Ishikawa (cell line): ENCODE measurements at regions not wholly inside any gene's neighbourhood (a gene's known extent, or its start where the extent isn't known, plus 50 kb on each side); places are given as distances from the start of the nearest gene placed in this dataset.

Experiments
- CEBPB ChIP-seq: IDR thresholded peaks from 2 replicates; pipeline ENCODE4 v1.6.1; 2012
- EGR1 ChIP-seq: IDR thresholded peaks from 2 replicates; pipeline ENCODE4 v1.6.1; 2012
- EP300 ChIP-seq: IDR thresholded peaks from 2 replicates; pipeline ENCODE4 v1.6.1; 2012; ENCODE audit warnings: borderline replicate concordance
- FOXM1 ChIP-seq: IDR thresholded peaks from 2 replicates; pipeline ENCODE4 v1.6.1; 2012; ENCODE audit warnings: low read depth, borderline replicate concordance
- NFIC ChIP-seq: IDR thresholded peaks from 2 replicates; pipeline ENCODE4 v1.6.1; 2012
- TAF1 ChIP-seq: IDR thresholded peaks from 2 replicates; pipeline ENCODE4 v1.6.1; 2012; ENCODE audit warnings: low read depth, mild to moderate bottlenecking
- TCF12 ChIP-seq: IDR thresholded peaks from 2 replicates; pipeline ENCODE4 v1.6.1; 2012; ENCODE audit warnings: low read depth
- YY1 ChIP-seq: IDR thresholded peaks from 2 replicates; pipeline ENCODE4 v1.6.1; 2012; ENCODE audit warnings: low read depth
- TF ChIP-seq, protein P1 (sequence below): IDR thresholded peaks from 2 replicates; pipeline ENCODE4 v1.6.1; 2012
- TF ChIP-seq, protein P2 (sequence below): IDR thresholded peaks from 2 replicates; pipeline ENCODE4 v1.6.1; 2012; ENCODE audit warnings: low read depth, mild to moderate bottlenecking

DNA sequence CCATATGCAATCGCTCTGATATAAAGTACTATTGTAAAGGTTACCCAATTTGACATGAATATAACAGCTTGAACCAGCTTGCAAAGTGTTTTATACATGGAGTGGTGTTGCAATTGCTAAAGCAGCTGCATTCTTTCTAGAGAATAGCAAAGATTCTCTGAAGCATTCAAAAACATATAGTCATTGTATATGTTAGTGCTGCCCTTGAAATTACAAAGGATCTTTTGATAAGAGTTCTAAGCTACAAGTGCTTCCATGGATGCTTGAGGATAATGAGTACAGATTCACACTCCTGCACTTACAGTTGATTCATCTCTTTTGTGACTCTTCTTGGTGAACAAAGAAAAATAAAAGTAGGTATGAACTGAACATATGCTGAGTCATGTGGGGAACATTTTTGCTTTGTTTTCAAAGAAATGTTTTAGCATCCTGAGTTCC lies 175.7 kb downstream of the ALDH8A1 start:
- TF ChIP-seq EGR1 (no peak), EP300 (no peak), NFIC (no peak), FOXM1 (no peak), TAF1 (no peak), TCF12 (no peak), CEBPB (no peak), YY1 (no peak)
- TF ChIP-seq, protein P1, sequence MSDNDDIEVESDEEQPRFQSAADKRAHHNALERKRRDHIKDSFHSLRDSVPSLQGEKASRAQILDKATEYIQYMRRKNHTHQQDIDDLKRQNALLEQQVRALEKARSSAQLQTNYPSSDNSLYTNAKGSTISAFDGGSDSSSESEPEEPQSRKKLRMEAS: no peak
- TF ChIP-seq, protein P2, sequence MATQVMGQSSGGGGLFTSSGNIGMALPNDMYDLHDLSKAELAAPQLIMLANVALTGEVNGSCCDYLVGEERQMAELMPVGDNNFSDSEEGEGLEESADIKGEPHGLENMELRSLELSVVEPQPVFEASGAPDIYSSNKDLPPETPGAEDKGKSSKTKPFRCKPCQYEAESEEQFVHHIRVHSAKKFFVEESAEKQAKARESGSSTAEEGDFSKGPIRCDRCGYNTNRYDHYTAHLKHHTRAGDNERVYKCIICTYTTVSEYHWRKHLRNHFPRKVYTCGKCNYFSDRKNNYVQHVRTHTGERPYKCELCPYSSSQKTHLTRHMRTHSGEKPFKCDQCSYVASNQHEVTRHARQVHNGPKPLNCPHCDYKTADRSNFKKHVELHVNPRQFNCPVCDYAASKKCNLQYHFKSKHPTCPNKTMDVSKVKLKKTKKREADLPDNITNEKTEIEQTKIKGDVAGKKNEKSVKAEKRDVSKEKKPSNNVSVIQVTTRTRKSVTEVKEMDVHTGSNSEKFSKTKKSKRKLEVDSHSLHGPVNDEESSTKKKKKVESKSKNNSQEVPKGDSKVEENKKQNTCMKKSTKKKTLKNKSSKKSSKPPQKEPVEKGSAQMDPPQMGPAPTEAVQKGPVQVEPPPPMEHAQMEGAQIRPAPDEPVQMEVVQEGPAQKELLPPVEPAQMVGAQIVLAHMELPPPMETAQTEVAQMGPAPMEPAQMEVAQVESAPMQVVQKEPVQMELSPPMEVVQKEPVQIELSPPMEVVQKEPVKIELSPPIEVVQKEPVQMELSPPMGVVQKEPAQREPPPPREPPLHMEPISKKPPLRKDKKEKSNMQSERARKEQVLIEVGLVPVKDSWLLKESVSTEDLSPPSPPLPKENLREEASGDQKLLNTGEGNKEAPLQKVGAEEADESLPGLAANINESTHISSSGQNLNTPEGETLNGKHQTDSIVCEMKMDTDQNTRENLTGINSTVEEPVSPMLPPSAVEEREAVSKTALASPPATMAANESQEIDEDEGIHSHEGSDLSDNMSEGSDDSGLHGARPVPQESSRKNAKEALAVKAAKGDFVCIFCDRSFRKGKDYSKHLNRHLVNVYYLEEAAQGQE: no peak
